Non-pigmented ciliary epithelial cell (primary cell): ENCODE measurements at regions not wholly inside any gene's neighbourhood (a gene's known extent, or its start where the extent isn't known, plus 50 kb on each side); places are given as distances from the start of the nearest gene placed in this dataset.

ENCODE experiments used
- DNase-seq: peaks from one replicate; pipeline ENCODE4 v3.0.0-alpha.2; 2010; ENCODE audit warnings: low read depth

- DNase-seq: no peak
Observed at GRCh38 chr2:207236156-207236935, 70.6 kb upstream of the KLF7 start.

GRCh38 chr2:207238831-207239701, 73.3 kb upstream of the KLF7 start:
- DNase-seq: peak; percentile 100

- no peak for DNase-seq
Observed at GRCh38 chr2:207239754-207240494, 74.2 kb upstream of the KLF7 start.

- no peak for DNase-seq
Observed at GRCh38 chr2:207240649-207241048, 74.9 kb upstream of the KLF7 start.

GRCh38 chr2:207241198-207241597, 75.5 kb upstream of the KLF7 start:
- DNase-seq: no peak

GRCh38 chr2:207243601-207244000, 77.9 kb upstream of the KLF7 start:
- no peak for DNase-seq

GRCh38 chr2:207244971-207245925, 79.5 kb upstream of the KLF7 start:
- no peak for DNase-seq

- no peak for DNase-seq
Observed at GRCh38 chr2:207248702-207249377, 83.1 kb upstream of the KLF7 start.

- DNase-seq: no peak
Observed at GRCh38 chr2:207251022-207251421, 85.3 kb upstream of the KLF7 start.

GRCh38 chr2:207251573-207252192, 85.9 kb upstream of the KLF7 start:
- no peak for DNase-seq

GRCh38 chr2:207252416-207252815, 86.7 kb upstream of the KLF7 start:
- no peak for DNase-seq

- no peak for DNase-seq
Observed at GRCh38 chr2:207252979-207253645, 87.4 kb upstream of the KLF7 start.

GRCh38 chr2:207253666-207254345, 88.1 kb upstream of the KLF7 start:
- peak; percentile 95 for DNase-seq

GRCh38 chr2:207254591-207255464, 89.1 kb upstream of the KLF7 start:
- DNase-seq: no peak

- no peak for DNase-seq
Observed at GRCh38 chr2:207255565-207256470, 90.1 kb upstream of the KLF7 start.

GRCh38 chr2:207256476-207257207, 90.9 kb upstream of the KLF7 start:
- no peak for DNase-seq
